ENCODE measurements at regions not wholly inside any gene's neighbourhood (a gene's known extent, or its start where the extent isn't known, plus 50 kb on each side); places are given as distances from the start of the nearest gene placed in this dataset.

- no peak for TF ChIP-seq SIN3A (IDR thresholded peaks at IDR 0.05; ENCODE audit: borderline replicate concordance, insufficient read depth, low read length)
- TF ChIP-seq TAF1 (IDR thresholded peaks at IDR 0.05; ENCODE audit: borderline replicate concordance, insufficient read depth, low read length) = no peak
- no peak for TF ChIP-seq REST (IDR thresholded peaks at IDR 0.05; ENCODE audit: insufficient read depth in 1 of 2, low read depth in 2 of 2, low read length in 2 of 2)
- no peak for TF ChIP-seq POLR2AphosphoS5 (IDR thresholded peaks at IDR 0.05; ENCODE audit: low read depth, low read length)
- no peak for TF ChIP-seq FOXP2 (optimal IDR thresholded peaks at IDR 0.05; ENCODE audit: borderline replicate concordance, extremely low read depth, extremely low read length, insufficient read depth)
Measured at GRCh38 chr11:112778091-112778876, 182.9 kb upstream of the NCAM1 start.

GRCh38 chr11:112778877-112779266, 182.3 kb upstream of the NCAM1 start:
- TF ChIP-seq FOXP2 (optimal IDR thresholded peaks at IDR 0.05; ENCODE audit: borderline replicate concordance, extremely low read depth, extremely low read length, insufficient read depth) (no peak), REST (IDR thresholded peaks at IDR 0.05; ENCODE audit: insufficient read depth in 1 of 2, low read depth in 2 of 2, low read length in 2 of 2) (no peak), POLR2AphosphoS5 (IDR thresholded peaks at IDR 0.05; ENCODE audit: low read depth, low read length) (no peak), SIN3A (IDR thresholded peaks at IDR 0.05; ENCODE audit: borderline replicate concordance, insufficient read depth, low read length) (no peak), TAF1 (IDR thresholded peaks at IDR 0.05; ENCODE audit: borderline replicate concordance, insufficient read depth, low read length) (no peak)

GRCh38 chr11:112780351-112781087, 180.7 kb upstream of the NCAM1 start:
- TF ChIP-seq POLR2AphosphoS5 (IDR thresholded peaks at IDR 0.05; ENCODE audit: low read depth, low read length) = no peak
- no peak for TF ChIP-seq TAF1 (IDR thresholded peaks at IDR 0.05; ENCODE audit: borderline replicate concordance, insufficient read depth, low read length)
- TF ChIP-seq SIN3A (IDR thresholded peaks at IDR 0.05; ENCODE audit: borderline replicate concordance, insufficient read depth, low read length) = no peak
- no peak for TF ChIP-seq FOXP2 (optimal IDR thresholded peaks at IDR 0.05; ENCODE audit: borderline replicate concordance, extremely low read depth, extremely low read length, insufficient read depth)
- TF ChIP-seq REST (IDR thresholded peaks at IDR 0.05; ENCODE audit: insufficient read depth in 1 of 2, low read depth in 2 of 2, low read length in 2 of 2) = no peak

- TF ChIP-seq FOXP2 (optimal IDR thresholded peaks at IDR 0.05; ENCODE audit: borderline replicate concordance, extremely low read depth, extremely low read length, insufficient read depth) = no peak
- no peak for TF ChIP-seq REST (IDR thresholded peaks at IDR 0.05; ENCODE audit: insufficient read depth in 1 of 2, low read depth in 2 of 2, low read length in 2 of 2)
- TF ChIP-seq POLR2AphosphoS5 (IDR thresholded peaks at IDR 0.05; ENCODE audit: low read depth, low read length) = no peak
Measured at GRCh38 chr11:112783945-112784322, 177.3 kb upstream of the NCAM1 start.
